IMR-90 (cell line): ENCODE measurements at regions not wholly inside any gene's neighbourhood (a gene's known extent, or its start where the extent isn't known, plus 50 kb on each side); places are given as distances from the start of the nearest gene placed in this dataset.

ENCODE experiments used
- ATAC-seq: fragments of 200-7000 bp; cut with Tn5 transposase; 2 replicates; pipeline ENCODE4 v1.9.1; 2020; ENCODE audit warnings: low read depth, mild to moderate bottlenecking, moderate library complexity
- BruUV-seq: library from RNA; stranded (reverse); fragments of 400-500 nt; replicated peaks from 2 replicates; lab custom pipeline; 2021; lab: Mats Ljungman, UMichigan
- CTCF ChIA-PET: fragments of 300-600 bp; formaldehyde crosslinking; extraction: SDS; loops from one replicate; lab custom pipeline; 2021; ENCODE audit warnings: antibody characterized with exemption; lab: Yijun Ruan, JAX
- POLR2A ChIA-PET: fragments of 300-600 bp; sonication (Branson Sonifier 250); formaldehyde crosslinking; loops from one replicate; lab custom pipeline; 2022; ENCODE audit warnings: antibody characterized with exemption; ENCODE audit not compliant: unreplicated experiment; lab: Charles Lee
- DNase-seq: peaks from one replicate; pipeline ENCODE4 v3.0.0; 2013
- H2AFZ ChIP-seq: replicated peaks from 2 replicates; pipeline ENCODE3; 2013; ENCODE audit warnings: low read length, mild to moderate bottlenecking; ENCODE audit not compliant: poor library complexity
- H2AK5ac ChIP-seq: 2 replicates; pipeline ENCODE4 v1.6.1; 2013; ENCODE audit warnings: low read depth, low read length, inconsistent platforms
- H2AK9ac ChIP-seq: replicated peaks from 2 replicates; pipeline ENCODE3; 2013; ENCODE audit warnings: mild to moderate bottlenecking, low read depth, low read length, moderate library complexity; ENCODE audit not compliant: poor library complexity
- H2BK120ac ChIP-seq: 2 replicates; pipeline ENCODE4 v1.6.1; 2013; ENCODE audit warnings: low read depth, low read length, inconsistent platforms
- H2BK15ac ChIP-seq: 3 replicates; pipeline ENCODE4 v1.6.1; 2013; ENCODE audit warnings: low read depth, low read length, inconsistent platforms
- H2BK20ac ChIP-seq: 2 replicates; pipeline ENCODE4 v1.6.1; 2013; ENCODE audit warnings: low read depth, mild to moderate bottlenecking, inconsistent platforms, low read length, moderate library complexity
- H2BK5ac ChIP-seq: 2 replicates; pipeline ENCODE4 v1.6.1; 2013; ENCODE audit warnings: mild to moderate bottlenecking, low read depth, low read length, inconsistent platforms; ENCODE audit not compliant: poor library complexity, severe bottlenecking
- H3K14ac ChIP-seq: replicated peaks from 2 replicates; pipeline ENCODE4 v1.6.1; 2013; ENCODE audit warnings: low read depth, low read length, inconsistent platforms
- H3K18ac ChIP-seq: 2 replicates; pipeline ENCODE4 v1.6.1; 2013; ENCODE audit warnings: low read depth, low read length, control low read depth
- H3K23ac ChIP-seq: 2 replicates; pipeline ENCODE4 v1.6.1; 2013; ENCODE audit warnings: low read depth, low read length, inconsistent platforms
- H3K27ac ChIP-seq: 2 replicates; pipeline ENCODE4 v1.5.1; 2013; ENCODE audit warnings: mild to moderate bottlenecking, control low read depth, low read length; ENCODE audit not compliant: insufficient read depth
- H3K27me3 ChIP-seq: 2 replicates; pipeline ENCODE4 v1.6.1; 2013; ENCODE audit warnings: low read length; ENCODE audit not compliant: control insufficient read depth, insufficient read depth
- H3K36me3 ChIP-seq: 2 replicates; pipeline ENCODE4 v1.6.1; 2013; ENCODE audit warnings: low read length, mixed read lengths; ENCODE audit not compliant: control insufficient read depth, insufficient read depth
- H3K4ac ChIP-seq: 2 replicates; pipeline ENCODE4 v1.6.1; 2013; ENCODE audit warnings: low read depth, low read length, inconsistent platforms
- H3K4me1 ChIP-seq: 2 replicates; pipeline ENCODE4 v1.6.1; 2013; ENCODE audit warnings: low read length, mixed read lengths; ENCODE audit not compliant: control insufficient read depth, insufficient read depth
- H3K4me2 ChIP-seq: 2 replicates; pipeline ENCODE4 v1.6.1; 2013; ENCODE audit warnings: low read depth, mild to moderate bottlenecking, control low read depth, low read length, moderate library complexity
- H3K4me3 ChIP-seq: 2 replicates; pipeline ENCODE4 v1.5.1; 2013; ENCODE audit warnings: low read depth, mild to moderate bottlenecking, control low read depth, low read length, moderate library complexity; ENCODE audit not compliant: insufficient read depth
- H3K56ac ChIP-seq: 2 replicates; pipeline ENCODE4 v1.6.1; 2013; ENCODE audit warnings: low read length, inconsistent platforms; ENCODE audit not compliant: insufficient read depth; ENCODE audit errors: extremely low read depth
- H3K79me1 ChIP-seq, 2 experiments: 2 replicates each; pipeline ENCODE4 v1.6.1; 2013; ENCODE audit warnings: low read length in 2 of 2, inconsistent platforms in 1 of 2, low read depth in 1 of 2
- H3K9ac ChIP-seq: 2 replicates; pipeline ENCODE4 v1.6.1; 2013; ENCODE audit warnings: low read depth, low read length, control low read depth
- H3K9me1 ChIP-seq: 2 replicates; pipeline ENCODE4 v1.6.1; 2013; ENCODE audit warnings: low read length, inconsistent platforms; ENCODE audit not compliant: insufficient read depth
- H3K9me3 ChIP-seq: 2 replicates; pipeline ENCODE4 v1.6.1; 2013; ENCODE audit warnings: low read length; ENCODE audit not compliant: control insufficient read depth, insufficient read depth
- H4K20me1 ChIP-seq: 2 replicates; pipeline ENCODE4 v1.6.1; 2013; ENCODE audit warnings: low read length, inconsistent platforms; ENCODE audit not compliant: insufficient read depth
- H4K5ac ChIP-seq: 2 replicates; pipeline ENCODE4 v1.6.1; 2013; ENCODE audit warnings: mild to moderate bottlenecking, low read depth, low read length, control low read depth
- H4K8ac ChIP-seq, 2 experiments: 2 replicates each; pipeline ENCODE4 v1.6.1; 2013; ENCODE audit warnings: low read depth in 2 of 2, low read length in 2 of 2, control low read depth in 1 of 2, inconsistent platforms in 1 of 2
- H4K91ac ChIP-seq: 2 replicates; pipeline ENCODE4 v1.6.1; 2013; ENCODE audit warnings: low read depth, low read length, inconsistent platforms; ENCODE audit not compliant: insufficient read depth
- CEBPB ChIP-seq: IDR thresholded peaks from 2 replicates; pipeline ENCODE4 v1.6.1; 2012; ENCODE audit warnings: low read depth, low read length, improper control_type of control experiment
- RFX5 ChIP-seq: IDR thresholded peaks from 2 replicates; pipeline ENCODE4 v1.8.0; 2012; ENCODE audit warnings: low read depth, mild to moderate bottlenecking, low read length, moderate library complexity
- WGBS, 2 experiments: methylation state at CpG; one replicate each; pipeline versions ENCODE4 v1.1.5 to v1.1.7; 2013; ENCODE audit warnings: missing lambda C conversion rate in 2 of 2; ENCODE audit not compliant: insufficient read length in 1 of 2; ENCODE audit errors: extremely low coverage in 2 of 2; 5-methylcytosine and 5-hydroxymethylcytosine counted together
- dilution Hi-C: fragments of 300-500 bp; cut with HindIII; formaldehyde crosslinking; loops from one replicate; pipeline ENCODE4 v1.14.3; 2018; ENCODE audit warnings: low sequenced_read_pairs; ENCODE audit not compliant: unreplicated experiment
- in situ Hi-C: fragments of 300-500 bp; cut with MboI; formaldehyde crosslinking; loops from 3 replicates; pipeline ENCODE4 v1.14.3; 2019; ENCODE audit warnings: low sequenced_read_pairs, inconsistent platforms, mixed read lengths
- intact Hi-C: fragments of 100-400 bp; cut with micrococcal nuclease; formaldehyde crosslinking; loops from 2 replicates; pipeline ENCODE4 v1.10.0; 2022

GRCh38 chr10:91000985-91001384 is 80.1 kb upstream of the ANKRD1 start:
- Histone ChIP-seq H4K20me1 (no peaks in the 10 kb centered on the region), H3K4me1 (peaks cover 2% of the 10 kb centered on the region; the same call in 1 of the 2 replicates), H3K79me1 (no peaks in the 10 kb centered on the region), H3K4me2 (no peak overlapping the region), H3K4me3 (no peak overlapping the region), H2AK9ac (no peak overlapping the region), H3K14ac (no peak overlapping the region), H3K9ac (no peak overlapping the region), H3K4ac (no peak overlapping the region), H2AFZ (peak overlapping the region; percentile 43), H3K27ac (no peak overlapping the region), H4K91ac (peak overlapping the region; percentile 22; the same call in 1 of the 2 replicates), H3K36me3 (no peaks in the 10 kb centered on the region), H2BK20ac (no peak overlapping the region), H4K5ac (no peak overlapping the region), H4K8ac (no peak overlapping the region), H2BK15ac (no peak overlapping the region), H2BK120ac (no peak overlapping the region), H2BK5ac (no peak overlapping the region), H3K23ac (no peak overlapping the region), H3K18ac (no peak overlapping the region), H3K27me3 (no peaks in the 10 kb centered on the region), H3K9me3 (no peaks in the 10 kb centered on the region), H3K9me1 (no peaks in the 10 kb centered on the region), H3K56ac (no peak overlapping the region), H2AK5ac (no peak overlapping the region)
- CTCF ChIA-PET = no interaction called here
- POLR2A ChIA-PET = no interaction called here
- intact Hi-C loops = no loop called here
- no peak for DNase-seq
- in situ Hi-C loops = no loop called here
- dilution Hi-C loops = no loop called here
- ATAC-seq = no peak
- no peak for TF ChIP-seq CEBPB
- TF ChIP-seq RFX5 = no peak
- no TSS peak for BruUV-seq
- no CpG with 5 or more reads among the region's 1 CpG for WGBS, 2 experiments
